ENCODE measurements at regions not wholly inside any gene's neighbourhood (a gene's known extent, or its start where the extent isn't known, plus 50 kb on each side); places are given as distances from the start of the nearest gene placed in this dataset.

DNA sequence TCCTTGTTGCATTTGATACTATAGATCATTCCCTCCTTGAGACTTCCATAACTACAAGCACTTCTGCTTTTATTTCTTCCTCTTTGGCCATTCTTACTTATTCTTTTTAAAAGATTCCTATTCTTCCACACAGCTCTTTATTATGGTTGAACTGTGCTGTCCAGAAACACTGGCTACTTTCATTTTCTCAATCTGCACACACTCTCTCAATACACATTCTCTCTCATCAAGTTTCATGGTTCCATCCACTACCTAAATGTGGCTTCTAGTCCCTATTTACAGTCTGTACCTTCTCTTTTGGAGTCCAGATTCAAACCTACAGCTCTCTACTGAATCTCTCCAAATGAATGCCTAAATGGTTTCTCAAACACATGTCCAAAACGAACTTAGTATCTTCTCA lies 214.3 kb upstream of the RSPO3 start:
- H3K27ac ChIP-seq (ENCODE audit: control insufficient read depth, insufficient read depth): no peak overlapping the region
- SMC1A ChIA-PET (ENCODE audit: uncharacterized antibody, unreplicated experiment): no interaction called here
- no peak for FAIRE-seq
- in situ Hi-C loops (cut with MboI) (no loop called here), intact Hi-C loops (cut with micrococcal nuclease; ENCODE audit: unreplicated experiment) (no loop called here)
- H3K27me3 ChIP-seq (replicated peaks in 1 of 2; ENCODE audit: control insufficient read depth in 2 of 2, insufficient read depth in 2 of 2, low read length in 1 of 2): no peaks in the 10 kb centered on the region; a peak in 1 of 4 replicates
- no peak overlapping the region for H2AFZ ChIP-seq (ENCODE audit: control insufficient read depth, low read depth, low read length)
- RAD21 ChIA-PET (ENCODE audit: unreplicated experiment): no interaction called here
- no peaks in the 10 kb centered on the region for H3K4me1 ChIP-seq (ENCODE audit: control insufficient read depth, insufficient read depth, low read length)
- H3K79me2 ChIP-seq (ENCODE audit: control insufficient read depth, insufficient read depth, low read length): no peaks in the 10 kb centered on the region
- no peaks in the 10 kb centered on the region for H4K20me1 ChIP-seq (ENCODE audit: control insufficient read depth, insufficient read depth)
- no peak overlapping the region for H3K9ac ChIP-seq (ENCODE audit: control insufficient read depth, insufficient read depth, low read length)
- no peaks in the 10 kb centered on the region for H3K9me3 ChIP-seq (replicated peaks; ENCODE audit: control insufficient read depth, insufficient read depth, low read length)
- no peak overlapping the region for H3K4me3 ChIP-seq
- no peak overlapping the region for H3K4me2 ChIP-seq (ENCODE audit: control insufficient read depth, insufficient read depth)
- no peak for DNase-seq (ENCODE audit: low read depth, low spot score)
- POLR2A ChIA-PET: no interaction called here
- TF ChIP-seq, protein P1, sequence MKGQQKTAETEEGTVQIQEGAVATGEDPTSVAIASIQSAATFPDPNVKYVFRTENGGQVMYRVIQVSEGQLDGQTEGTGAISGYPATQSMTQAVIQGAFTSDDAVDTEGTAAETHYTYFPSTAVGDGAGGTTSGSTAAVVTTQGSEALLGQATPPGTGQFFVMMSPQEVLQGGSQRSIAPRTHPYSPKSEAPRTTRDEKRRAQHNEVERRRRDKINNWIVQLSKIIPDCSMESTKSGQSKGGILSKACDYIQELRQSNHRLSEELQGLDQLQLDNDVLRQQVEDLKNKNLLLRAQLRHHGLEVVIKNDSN (IDR thresholded peaks at IDR 0.05; ENCODE audit: borderline replicate concordance, extremely low read length, insufficient read depth, low read depth, low read length): no peak
- TF ChIP-seq, protein P2, sequence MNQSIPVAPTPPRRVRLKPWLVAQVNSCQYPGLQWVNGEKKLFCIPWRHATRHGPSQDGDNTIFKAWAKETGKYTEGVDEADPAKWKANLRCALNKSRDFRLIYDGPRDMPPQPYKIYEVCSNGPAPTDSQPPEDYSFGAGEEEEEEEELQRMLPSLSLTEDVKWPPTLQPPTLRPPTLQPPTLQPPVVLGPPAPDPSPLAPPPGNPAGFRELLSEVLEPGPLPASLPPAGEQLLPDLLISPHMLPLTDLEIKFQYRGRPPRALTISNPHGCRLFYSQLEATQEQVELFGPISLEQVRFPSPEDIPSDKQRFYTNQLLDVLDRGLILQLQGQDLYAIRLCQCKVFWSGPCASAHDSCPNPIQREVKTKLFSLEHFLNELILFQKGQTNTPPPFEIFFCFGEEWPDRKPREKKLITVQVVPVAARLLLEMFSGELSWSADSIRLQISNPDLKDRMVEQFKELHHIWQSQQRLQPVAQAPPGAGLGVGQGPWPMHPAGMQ (IDR thresholded peaks at IDR 0.05; ENCODE audit: borderline replicate concordance): no peak
- TF ChIP-seq POLR2AphosphoS5 (IDR thresholded peaks at IDR 0.05; ENCODE audit: low read length) (no peak), FOS (IDR thresholded peaks at IDR 0.05; ENCODE audit: borderline replicate concordance, extremely low read depth, insufficient read length) (no peak)
- no peaks in the 10 kb centered on the region for H3K36me3 ChIP-seq (ENCODE audit: control insufficient read depth in 2 of 2, insufficient read depth in 2 of 2, low read length in 1 of 2)
- CTCF ChIA-PET: interaction anchor here (1.0 to 1.1 kb wide), 2 partner anchors 16 to 99 kb away, joined by 3 to 4 read pairs; no protein-coding TSS in a partner anchor
- 0% methylated on average over 1 of the region's 1 CpG for WGBS (ENCODE audit: insufficient coverage, insufficient replicate concordance, low lambda C conversion rate, missing lambda C conversion rate)
- no TSS peak for BruUV-seq (replicated peaks)
- ATAC-seq: no peak

DNA sequence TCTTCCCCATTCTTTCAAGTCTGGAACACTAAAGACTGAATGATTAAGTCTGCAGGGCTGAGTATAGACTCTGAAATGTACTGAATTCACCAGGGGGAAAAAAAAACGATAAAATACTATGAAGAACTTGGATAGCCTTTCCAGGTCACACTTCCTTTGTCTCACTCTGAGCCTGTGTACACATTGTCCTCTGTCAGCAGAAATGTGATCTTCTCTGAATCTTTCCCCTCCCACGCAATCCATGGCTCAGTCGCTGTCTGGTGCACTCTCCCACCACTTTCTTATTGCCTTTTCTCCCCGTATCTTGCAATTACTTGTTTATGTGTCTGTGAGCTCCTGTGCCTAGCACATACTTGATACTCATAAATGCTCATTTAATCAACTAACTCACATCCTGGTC lies 212.6 kb upstream of the RSPO3 start:
- ATAC-seq (no peak), FAIRE-seq (no peak), DNase-seq (ENCODE audit: low read depth, low spot score) (no peak)
- intact Hi-C loops (cut with micrococcal nuclease; ENCODE audit: unreplicated experiment) (no loop called here), in situ Hi-C loops (cut with MboI) (no loop called here)
- no peak overlapping the region for H2AFZ ChIP-seq (ENCODE audit: control insufficient read depth, low read depth, low read length)
- SMC1A ChIA-PET (ENCODE audit: uncharacterized antibody, unreplicated experiment): no interaction called here
- 53% methylated on average over 4 of the region's 4 CpGs for WGBS (ENCODE audit: insufficient coverage, insufficient replicate concordance, low lambda C conversion rate, missing lambda C conversion rate)
- H3K9ac ChIP-seq (ENCODE audit: control insufficient read depth, insufficient read depth, low read length): no peak overlapping the region
- H4K20me1 ChIP-seq (ENCODE audit: control insufficient read depth, insufficient read depth): no peaks in the 10 kb centered on the region
- no peak overlapping the region for H3K4me2 ChIP-seq (ENCODE audit: control insufficient read depth, insufficient read depth)
- POLR2A ChIA-PET: no interaction called here
- no peak overlapping the region for H3K27ac ChIP-seq (ENCODE audit: control insufficient read depth, insufficient read depth)
- no peak overlapping the region for H3K4me3 ChIP-seq
- no peaks in the 10 kb centered on the region for H3K9me3 ChIP-seq (replicated peaks; ENCODE audit: control insufficient read depth, insufficient read depth, low read length)
- CTCF ChIA-PET: no interaction called here
- no peaks in the 10 kb centered on the region for H3K79me2 ChIP-seq (ENCODE audit: control insufficient read depth, insufficient read depth, low read length)
- BruUV-seq (replicated peaks): no TSS peak
- H3K36me3 ChIP-seq (ENCODE audit: control insufficient read depth in 2 of 2, insufficient read depth in 2 of 2, low read length in 1 of 2): no peaks in the 10 kb centered on the region
- no peaks in the 10 kb centered on the region for H3K4me1 ChIP-seq (ENCODE audit: control insufficient read depth, insufficient read depth, low read length)
- RAD21 ChIA-PET (ENCODE audit: unreplicated experiment): no interaction called here
- no peaks in the 10 kb centered on the region; a peak in 1 of 4 replicates for H3K27me3 ChIP-seq (replicated peaks in 1 of 2; ENCODE audit: control insufficient read depth in 2 of 2, insufficient read depth in 2 of 2, low read length in 1 of 2)
- TF ChIP-seq ZNF274 (IDR thresholded peaks at IDR 0.05; ENCODE audit: insufficient read depth, insufficient read length): no peak
- TF ChIP-seq, protein P3, sequence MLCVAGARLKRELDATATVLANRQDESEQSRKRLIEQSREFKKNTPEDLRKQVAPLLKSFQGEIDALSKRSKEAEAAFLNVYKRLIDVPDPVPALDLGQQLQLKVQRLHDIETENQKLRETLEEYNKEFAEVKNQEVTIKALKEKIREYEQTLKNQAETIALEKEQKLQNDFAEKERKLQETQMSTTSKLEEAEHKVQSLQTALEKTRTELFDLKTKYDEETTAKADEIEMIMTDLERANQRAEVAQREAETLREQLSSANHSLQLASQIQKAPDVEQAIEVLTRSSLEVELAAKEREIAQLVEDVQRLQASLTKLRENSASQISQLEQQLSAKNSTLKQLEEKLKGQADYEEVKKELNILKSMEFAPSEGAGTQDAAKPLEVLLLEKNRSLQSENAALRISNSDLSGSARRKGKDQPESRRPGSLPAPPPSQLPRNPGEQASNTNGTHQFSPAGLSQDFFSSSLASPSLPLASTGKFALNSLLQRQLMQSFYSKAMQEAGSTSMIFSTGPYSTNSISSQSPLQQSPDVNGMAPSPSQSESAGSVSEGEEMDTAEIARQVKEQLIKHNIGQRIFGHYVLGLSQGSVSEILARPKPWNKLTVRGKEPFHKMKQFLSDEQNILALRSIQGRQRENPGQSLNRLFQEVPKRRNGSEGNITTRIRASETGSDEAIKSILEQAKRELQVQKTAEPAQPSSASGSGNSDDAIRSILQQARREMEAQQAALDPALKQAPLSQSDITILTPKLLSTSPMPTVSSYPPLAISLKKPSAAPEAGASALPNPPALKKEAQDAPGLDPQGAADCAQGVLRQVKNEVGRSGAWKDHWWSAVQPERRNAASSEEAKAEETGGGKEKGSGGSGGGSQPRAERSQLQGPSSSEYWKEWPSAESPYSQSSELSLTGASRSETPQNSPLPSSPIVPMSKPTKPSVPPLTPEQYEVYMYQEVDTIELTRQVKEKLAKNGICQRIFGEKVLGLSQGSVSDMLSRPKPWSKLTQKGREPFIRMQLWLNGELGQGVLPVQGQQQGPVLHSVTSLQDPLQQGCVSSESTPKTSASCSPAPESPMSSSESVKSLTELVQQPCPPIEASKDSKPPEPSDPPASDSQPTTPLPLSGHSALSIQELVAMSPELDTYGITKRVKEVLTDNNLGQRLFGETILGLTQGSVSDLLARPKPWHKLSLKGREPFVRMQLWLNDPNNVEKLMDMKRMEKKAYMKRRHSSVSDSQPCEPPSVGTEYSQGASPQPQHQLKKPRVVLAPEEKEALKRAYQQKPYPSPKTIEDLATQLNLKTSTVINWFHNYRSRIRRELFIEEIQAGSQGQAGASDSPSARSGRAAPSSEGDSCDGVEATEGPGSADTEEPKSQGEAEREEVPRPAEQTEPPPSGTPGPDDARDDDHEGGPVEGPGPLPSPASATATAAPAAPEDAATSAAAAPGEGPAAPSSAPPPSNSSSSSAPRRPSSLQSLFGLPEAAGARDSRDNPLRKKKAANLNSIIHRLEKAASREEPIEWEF (IDR thresholded peaks at IDR 0.05; ENCODE audit: insufficient replicate concordance, low read depth, low read length): no peak

Data from GM12878 (cell line).